Activated T-cell treated with anti-CD3 and anti-CD28 coated beads for 48 hours (primary cell): ENCODE measurements at regions not wholly inside any gene's neighbourhood (a gene's known extent, or its start where the extent isn't known, plus 50 kb on each side); places are given as distances from the start of the nearest gene placed in this dataset.

Experiments
- DNase-seq: peaks from one replicate; pipeline ENCODE4 v3.0.0-alpha.2; 2020; ENCODE audit warnings: low read depth

- no peak for DNase-seq
These were observed 248.6 kb downstream of the LOXHD1 start for GRCh38 chr18:46408334-46408987.

GRCh38 chr18:46411191-46411828 is 245.7 kb downstream of the LOXHD1 start:
- DNase-seq, result no peak

- no peak for DNase-seq
These were observed 244.9 kb downstream of the LOXHD1 start for GRCh38 chr18:46411867-46412690.

GRCh38 chr18:46412916-46413315 is 244.1 kb downstream of the LOXHD1 start:
- DNase-seq, result no peak

GRCh38 chr18:46413684-46414083 is 243.3 kb downstream of the LOXHD1 start:
- DNase-seq, result no peak

GRCh38 chr18:46414863-46415262 is 242.2 kb downstream of the LOXHD1 start:
- no peak for DNase-seq

- DNase-seq, result no peak
These were observed 241.3 kb downstream of the LOXHD1 start for GRCh38 chr18:46415532-46416252.

- DNase-seq, result no peak
These were observed 240.0 kb downstream of the LOXHD1 start for GRCh38 chr18:46416706-46417638.

- DNase-seq, result no peak
These were observed 238.3 kb downstream of the LOXHD1 start for GRCh38 chr18:46418663-46419260.

GRCh38 chr18:46419391-46420141 is 237.5 kb downstream of the LOXHD1 start:
- no peak for DNase-seq

GRCh38 chr18:46421973-46422551 is 235.0 kb downstream of the LOXHD1 start:
- no peak for DNase-seq

- no peak for DNase-seq
These were observed 234.4 kb downstream of the LOXHD1 start for GRCh38 chr18:46422552-46423055.

- DNase-seq, result no peak
These were observed 233.7 kb downstream of the LOXHD1 start for GRCh38 chr18:46423226-46423805.

- no peak for DNase-seq
These were observed 232.1 kb downstream of the LOXHD1 start for GRCh38 chr18:46424898-46425297.

- DNase-seq, result no peak
These were observed 231.5 kb downstream of the LOXHD1 start for GRCh38 chr18:46425511-46425910.

- no peak for DNase-seq
These were observed 230.9 kb downstream of the LOXHD1 start for GRCh38 chr18:46426021-46426678.

- DNase-seq, result no peak
These were observed 230.4 kb downstream of the LOXHD1 start for GRCh38 chr18:46426679-46427047.
